Vagina (tissue), 2 donors: ENCODE measurements at regions not wholly inside any gene's neighbourhood (a gene's known extent, or its start where the extent isn't known, plus 50 kb on each side); places are given as distances from the start of the nearest gene placed in this dataset.

Experiments used
- DNase-seq, 2 donors: peaks; one replicate each; pipeline ENCODE4 v3.0.0-alpha.2; 2017; ENCODE audit errors: extremely low spot score in 2 of 2
- H3K27ac ChIP-seq: fragments of 200-600 bp; sonication (generic); one replicate; pipeline ENCODE4 v1.5.1; 2019
- H3K27me3 ChIP-seq: fragments of 200-600 bp; sonication (generic); one replicate; pipeline ENCODE4 v1.5.1; 2019
- H3K36me3 ChIP-seq, 2 donors: fragments of 200-600 bp; sonication (generic); one replicate each; pipeline ENCODE4 v1.5.1; 2017 to 2019
- H3K4me1 ChIP-seq: fragments of 200-600 bp; sonication (generic); one replicate; pipeline ENCODE4 v1.5.1; 2019
- H3K4me3 ChIP-seq, 2 donors: fragments of 200-600 bp; sonication (generic); 1 replicate in 1 of 2; 2 replicates in 1 of 2; pipeline ENCODE4 v1.5.1; 2016 to 2019
- H3K9me3 ChIP-seq: fragments of 200-600 bp; sonication (generic); one replicate; pipeline ENCODE4 v1.5.1; 2019
- POLR2A ChIP-seq, 2 donors: fragments of 450-650 bp; IDR thresholded peaks; one replicate each; pipeline ENCODE4 v1.6.1; 2017; ENCODE audit warnings: antibody characterized with exemption in 2 of 2, mild to moderate bottlenecking in 2 of 2, moderate library complexity in 2 of 2
- POLR2AphosphoS5 ChIP-seq, 2 donors: sonication (generic); formaldehyde crosslinking; IDR thresholded peaks; one replicate each; pipeline ENCODE4 v1.9.0; 2017; ENCODE audit warnings: antibody characterized with exemption in 2 of 2, mild to moderate bottlenecking in 2 of 2, low read depth in 1 of 2; ENCODE audit not compliant: insufficient read depth in 1 of 2
- intact Hi-C: fragments of 100-400 bp; cut with DNase I; formaldehyde crosslinking; loops from one replicate; pipeline ENCODE4 v1.15.1; 2023
- TF ChIP-seq, protein P1 (sequence below), 3 experiments: fragments of 450-650 bp in 2 of 3; fragments of 200-600 bp in 1 of 3; sonication (generic) in 1 of 3; IDR thresholded peaks; one replicate each; pipeline ENCODE4 v1.5.1; 2017 to 2019; ENCODE audit warnings: antibody characterized with exemption in 3 of 3, mild to moderate bottlenecking in 2 of 3, moderate library complexity in 2 of 3

DNA sequence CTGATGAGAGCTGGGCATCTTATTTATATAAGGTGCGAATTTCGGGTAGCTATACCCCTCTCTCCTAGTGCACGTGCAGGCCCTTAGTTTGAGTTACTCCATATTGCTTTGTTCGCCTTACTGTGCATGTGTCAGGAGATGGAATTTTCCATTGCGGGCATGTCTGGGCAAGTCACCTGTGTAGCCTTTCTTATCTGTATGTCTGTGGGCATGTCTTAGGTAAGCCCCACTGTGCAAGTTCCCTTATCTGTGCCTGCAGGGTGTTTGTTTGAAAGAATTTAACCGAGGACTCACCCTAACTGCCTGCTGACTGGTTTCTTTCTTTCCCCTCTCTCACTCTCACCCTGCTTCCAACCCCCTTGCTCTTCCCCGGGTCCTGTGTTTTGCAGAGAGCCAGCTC, 140.7 kb upstream of the RANBP3L start:
- Histone ChIP-seq H3K4me3 (no peak overlapping the region), H3K36me3 (no peaks in the 10 kb centered on the region), H3K27ac (no peak overlapping the region), H3K27me3 (no peaks in the 10 kb centered on the region), H3K9me3 (no peaks in the 10 kb centered on the region), H3K4me1 (peaks cover 9% of the 10 kb centered on the region)
- DNase-seq, result no peak
- intact Hi-C loops, result no loop called here
- TF ChIP-seq, protein P1, sequence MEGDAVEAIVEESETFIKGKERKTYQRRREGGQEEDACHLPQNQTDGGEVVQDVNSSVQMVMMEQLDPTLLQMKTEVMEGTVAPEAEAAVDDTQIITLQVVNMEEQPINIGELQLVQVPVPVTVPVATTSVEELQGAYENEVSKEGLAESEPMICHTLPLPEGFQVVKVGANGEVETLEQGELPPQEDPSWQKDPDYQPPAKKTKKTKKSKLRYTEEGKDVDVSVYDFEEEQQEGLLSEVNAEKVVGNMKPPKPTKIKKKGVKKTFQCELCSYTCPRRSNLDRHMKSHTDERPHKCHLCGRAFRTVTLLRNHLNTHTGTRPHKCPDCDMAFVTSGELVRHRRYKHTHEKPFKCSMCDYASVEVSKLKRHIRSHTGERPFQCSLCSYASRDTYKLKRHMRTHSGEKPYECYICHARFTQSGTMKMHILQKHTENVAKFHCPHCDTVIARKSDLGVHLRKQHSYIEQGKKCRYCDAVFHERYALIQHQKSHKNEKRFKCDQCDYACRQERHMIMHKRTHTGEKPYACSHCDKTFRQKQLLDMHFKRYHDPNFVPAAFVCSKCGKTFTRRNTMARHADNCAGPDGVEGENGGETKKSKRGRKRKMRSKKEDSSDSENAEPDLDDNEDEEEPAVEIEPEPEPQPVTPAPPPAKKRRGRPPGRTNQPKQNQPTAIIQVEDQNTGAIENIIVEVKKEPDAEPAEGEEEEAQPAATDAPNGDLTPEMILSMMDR (IDR thresholded peaks at IDR 0.05), result no peak
- no peak for TF ChIP-seq POLR2AphosphoS5 (IDR thresholded peaks at IDR 0.05; ENCODE audit: insufficient read depth in 1 of 2, low read depth in 1 of 2)
- no peak for TF ChIP-seq POLR2A (IDR thresholded peaks at IDR 0.05)

DNA sequence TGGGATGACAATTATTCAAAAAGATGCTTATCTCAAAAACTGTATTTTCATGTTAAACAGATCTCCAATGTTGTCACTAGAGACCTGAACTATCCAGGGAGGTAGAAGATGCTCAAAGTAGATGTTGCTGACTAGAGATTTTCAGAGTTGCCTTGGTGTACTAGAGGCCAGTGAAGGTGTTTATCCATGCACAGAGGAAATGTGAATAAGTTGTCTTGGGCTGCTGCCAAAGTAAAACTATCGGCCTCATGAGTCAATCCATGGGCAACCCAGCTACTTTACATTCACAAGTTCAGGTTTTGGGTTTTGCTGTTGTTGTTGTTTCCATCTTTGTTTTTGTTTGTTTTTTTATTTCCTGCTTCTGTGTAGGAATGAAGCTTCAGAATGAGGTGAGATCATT, 141.1 kb upstream of the RANBP3L start:
- intact Hi-C loops, result no loop called here
- Histone ChIP-seq H3K36me3 (no peaks in the 10 kb centered on the region), H3K27me3 (no peaks in the 10 kb centered on the region), H3K4me1 (peaks cover 9% of the 10 kb centered on the region), H3K4me3 (no peak overlapping the region), H3K9me3 (no peaks in the 10 kb centered on the region), H3K27ac (no peak overlapping the region)
- TF ChIP-seq POLR2A (IDR thresholded peaks at IDR 0.05), result no peak
- TF ChIP-seq POLR2AphosphoS5 (IDR thresholded peaks at IDR 0.05; ENCODE audit: insufficient read depth in 1 of 2, low read depth in 1 of 2), result no peak
- TF ChIP-seq, protein P1 (IDR thresholded peaks at IDR 0.05), result no peak
- no peak for DNase-seq

DNA sequence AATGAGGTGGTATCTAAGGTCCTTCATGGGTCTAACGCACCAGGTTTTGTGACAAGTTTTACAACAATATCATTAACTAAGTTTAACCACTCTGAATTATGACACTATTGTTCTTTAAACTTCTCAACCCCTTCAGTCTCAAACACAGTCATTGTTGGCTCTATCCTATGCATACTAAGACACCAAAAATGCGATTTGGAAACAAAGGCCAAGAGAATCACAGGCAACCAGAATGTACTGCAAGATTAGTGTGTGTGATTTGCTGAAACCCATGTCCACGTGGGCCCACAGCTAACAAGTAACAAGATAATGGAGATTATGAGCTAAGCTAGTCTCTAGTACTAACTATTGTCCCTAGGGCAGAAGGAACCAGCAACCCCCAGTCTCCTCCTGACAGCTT, 142.2 kb upstream of the RANBP3L start:
- no peak for DNase-seq
- TF ChIP-seq POLR2AphosphoS5 (IDR thresholded peaks at IDR 0.05; ENCODE audit: insufficient read depth in 1 of 2, low read depth in 1 of 2), result no peak
- no peaks in the 10 kb centered on the region for H3K27me3 ChIP-seq
- no peaks in the 10 kb centered on the region for H3K36me3 ChIP-seq
- no peak overlapping the region for H3K27ac ChIP-seq
- H3K4me3 ChIP-seq, result no peak overlapping the region
- H3K4me1 ChIP-seq, result peaks cover 9% of the 10 kb centered on the region
- H3K9me3 ChIP-seq, result no peaks in the 10 kb centered on the region
- intact Hi-C loops, result no loop called here

DNA sequence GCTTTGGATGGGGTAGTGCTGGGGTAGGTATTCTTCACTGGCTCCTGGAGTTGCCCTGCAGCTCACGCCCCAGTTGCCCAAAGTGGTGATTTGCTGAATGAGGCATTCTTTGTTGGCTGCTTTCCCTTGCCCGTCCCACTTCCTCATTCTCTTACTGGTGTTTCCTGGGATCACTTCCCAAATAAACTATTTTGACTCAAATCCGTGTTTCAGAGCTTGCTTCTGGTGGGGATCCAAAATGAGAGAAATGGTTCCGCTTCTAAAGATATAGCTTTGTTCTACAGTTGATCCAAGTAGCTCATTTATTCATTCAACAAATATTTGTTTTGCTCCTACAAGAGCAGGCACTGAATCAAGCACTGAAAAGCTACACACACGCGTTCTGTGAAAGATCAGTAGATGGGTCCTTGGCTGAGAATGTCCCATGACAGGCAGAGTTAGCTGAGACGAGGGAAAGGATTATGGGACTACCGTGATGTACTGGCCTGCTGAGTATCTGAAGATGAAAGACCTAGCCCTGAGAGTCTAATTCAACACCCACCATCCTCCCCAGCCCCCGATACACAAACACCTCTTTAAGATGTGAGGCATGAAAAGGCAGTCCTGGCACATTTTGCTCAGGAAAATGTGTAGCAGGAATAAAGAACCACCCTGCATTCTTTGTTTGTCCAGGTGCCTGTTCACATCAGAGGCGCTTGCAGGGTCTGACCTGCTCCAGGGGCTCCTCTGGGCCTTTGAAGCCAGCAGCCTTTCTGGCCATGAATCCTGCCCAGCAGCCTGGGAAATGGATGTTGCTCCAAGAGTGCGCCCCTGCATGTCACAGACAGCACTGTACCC, 143.1 kb upstream of the RANBP3L start:
- H3K27me3 ChIP-seq, result no peaks in the 10 kb centered on the region
- H3K9me3 ChIP-seq, result no peaks in the 10 kb centered on the region
- no peaks in the 10 kb centered on the region for H3K36me3 ChIP-seq
- no peak overlapping the region for H3K27ac ChIP-seq
- no peak for DNase-seq
- intact Hi-C loops, result no loop called here
- TF ChIP-seq, protein P1 (IDR thresholded peaks at IDR 0.05), result no peak
- TF ChIP-seq POLR2AphosphoS5 (IDR thresholded peaks at IDR 0.05; ENCODE audit: insufficient read depth in 1 of 2, low read depth in 1 of 2), result no peak
- TF ChIP-seq POLR2A (IDR thresholded peaks at IDR 0.05), result no peak
- no peak overlapping the region for H3K4me3 ChIP-seq
- peaks cover 9% of the 10 kb centered on the region for H3K4me1 ChIP-seq

DNA sequence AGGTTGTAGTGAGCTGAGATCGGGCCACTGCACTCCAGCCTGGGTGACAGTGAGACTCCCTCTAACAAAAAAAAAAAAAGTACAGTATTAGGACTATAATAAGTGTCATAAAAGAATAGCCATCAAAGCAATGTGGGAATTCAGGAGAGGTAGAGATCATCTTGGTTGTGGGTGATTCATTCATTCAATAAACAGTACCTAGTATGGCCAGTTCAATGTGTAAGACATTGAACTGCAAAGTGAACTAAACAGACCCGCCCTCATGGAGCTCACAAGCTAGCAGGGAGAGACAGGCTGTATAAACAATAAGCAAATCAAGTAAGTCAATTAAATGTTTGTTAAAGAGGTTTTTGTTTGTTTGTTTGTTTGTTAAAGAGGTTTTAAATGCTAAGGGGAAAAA, 146.1 kb upstream of the RANBP3L start:
- intact Hi-C loops, result no loop called here
- Histone ChIP-seq H3K36me3 (no peaks in the 10 kb centered on the region), H3K4me3 (no peak overlapping the region), H3K4me1 (peaks cover 21% of the 10 kb centered on the region), H3K9me3 (no peaks in the 10 kb centered on the region), H3K27me3 (no peaks in the 10 kb centered on the region), H3K27ac (no peak overlapping the region)
- DNase-seq, result no peak
- TF ChIP-seq, protein P1 (IDR thresholded peaks at IDR 0.05), result no peak
- no peak for TF ChIP-seq POLR2AphosphoS5 (IDR thresholded peaks at IDR 0.05; ENCODE audit: insufficient read depth in 1 of 2, low read depth in 1 of 2)
